ENCODE measurements at regions not wholly inside any gene's neighbourhood (a gene's known extent, or its start where the extent isn't known, plus 50 kb on each side); places are given as distances from the start of the nearest gene placed in this dataset.

DNA sequence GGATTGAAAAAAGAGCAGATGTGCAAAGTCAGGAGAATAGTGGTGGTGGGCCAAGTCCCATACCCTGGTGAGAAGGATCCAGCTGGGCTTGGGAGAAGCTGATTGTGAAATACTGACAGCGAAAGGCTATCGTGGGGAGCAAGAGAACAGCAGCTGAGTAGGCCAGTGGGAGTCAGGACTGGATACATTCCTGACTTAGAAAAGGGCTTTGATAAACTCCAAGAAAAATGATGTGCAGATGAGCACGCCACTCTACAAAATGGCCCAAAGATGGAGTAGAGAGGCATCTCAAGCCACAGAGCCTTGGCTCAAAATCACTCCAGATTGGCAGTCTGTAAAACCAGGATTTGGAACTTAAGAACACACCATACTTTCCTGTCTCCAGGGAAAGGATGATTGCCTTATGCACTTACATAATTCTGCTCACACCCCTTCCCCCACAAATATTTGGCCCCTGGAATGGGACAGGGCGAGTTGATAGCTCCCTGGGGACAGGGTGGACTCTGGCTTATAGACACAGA, 578.7 kb downstream of the MAFB start:
- intact Hi-C loops (cut with DNase I) = no loop called here
- no peak for DNase-seq (ENCODE audit: extremely low spot score in 2 of 2)
- TF ChIP-seq, protein P1, sequence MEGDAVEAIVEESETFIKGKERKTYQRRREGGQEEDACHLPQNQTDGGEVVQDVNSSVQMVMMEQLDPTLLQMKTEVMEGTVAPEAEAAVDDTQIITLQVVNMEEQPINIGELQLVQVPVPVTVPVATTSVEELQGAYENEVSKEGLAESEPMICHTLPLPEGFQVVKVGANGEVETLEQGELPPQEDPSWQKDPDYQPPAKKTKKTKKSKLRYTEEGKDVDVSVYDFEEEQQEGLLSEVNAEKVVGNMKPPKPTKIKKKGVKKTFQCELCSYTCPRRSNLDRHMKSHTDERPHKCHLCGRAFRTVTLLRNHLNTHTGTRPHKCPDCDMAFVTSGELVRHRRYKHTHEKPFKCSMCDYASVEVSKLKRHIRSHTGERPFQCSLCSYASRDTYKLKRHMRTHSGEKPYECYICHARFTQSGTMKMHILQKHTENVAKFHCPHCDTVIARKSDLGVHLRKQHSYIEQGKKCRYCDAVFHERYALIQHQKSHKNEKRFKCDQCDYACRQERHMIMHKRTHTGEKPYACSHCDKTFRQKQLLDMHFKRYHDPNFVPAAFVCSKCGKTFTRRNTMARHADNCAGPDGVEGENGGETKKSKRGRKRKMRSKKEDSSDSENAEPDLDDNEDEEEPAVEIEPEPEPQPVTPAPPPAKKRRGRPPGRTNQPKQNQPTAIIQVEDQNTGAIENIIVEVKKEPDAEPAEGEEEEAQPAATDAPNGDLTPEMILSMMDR (IDR thresholded peaks at IDR 0.05) = no peak
- TF ChIP-seq POLR2A (IDR thresholded peaks at IDR 0.05) = no peak
- no peak for TF ChIP-seq POLR2AphosphoS5 (IDR thresholded peaks at IDR 0.05; ENCODE audit: insufficient read depth in 1 of 2, low read depth in 1 of 2)

GRCh38 chr20:40109136-40109535, 579.9 kb downstream of the MAFB start:
- no peak overlapping the region for H3K4me3 ChIP-seq
- DNase-seq (ENCODE audit: extremely low spot score in 2 of 2) = no peak
- no peaks in the 10 kb centered on the region for H3K4me1 ChIP-seq
- no peak overlapping the region for H3K27ac ChIP-seq
- H3K9me3 ChIP-seq = no peaks in the 10 kb centered on the region
- H3K27me3 ChIP-seq = no peaks in the 10 kb centered on the region
- intact Hi-C loops (cut with DNase I) = no loop called here
- H3K36me3 ChIP-seq = no peaks in the 10 kb centered on the region
- TF ChIP-seq POLR2A (IDR thresholded peaks at IDR 0.05) (no peak), POLR2AphosphoS5 (IDR thresholded peaks at IDR 0.05; ENCODE audit: insufficient read depth in 1 of 2, low read depth in 1 of 2) (no peak)
- TF ChIP-seq, protein P1 (IDR thresholded peaks at IDR 0.05) = no peak

More for the DNA sequence above, 578.7 kb downstream of the MAFB start:
- Histone ChIP-seq H3K9me3 (no peaks in the 10 kb centered on the region), H3K36me3 (no peaks in the 10 kb centered on the region), H3K4me3 (no peak overlapping the region), H3K27ac (no peak overlapping the region), H3K27me3 (no peaks in the 10 kb centered on the region), H3K4me1 (no peaks in the 10 kb centered on the region)

DNA sequence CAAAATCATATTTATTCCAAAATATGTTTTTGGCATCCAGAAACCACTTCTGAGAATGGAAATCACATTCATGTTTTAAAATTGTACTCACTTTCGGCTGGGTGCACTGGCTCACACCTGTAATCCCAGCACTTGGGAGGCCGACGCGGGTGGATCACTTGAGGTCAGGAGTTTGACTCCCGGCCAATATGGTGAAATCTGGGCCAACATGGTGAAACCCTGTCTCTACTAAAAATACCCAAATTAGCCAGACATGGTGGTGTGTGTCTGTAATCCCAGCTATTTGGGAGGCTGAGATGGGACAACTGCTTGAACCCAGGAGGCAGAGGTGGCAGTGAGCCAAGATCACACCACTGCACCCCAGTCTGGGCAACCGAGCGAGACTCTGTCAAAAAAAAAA, 580.7 kb downstream of the MAFB start:
- Histone ChIP-seq H3K27ac (no peak overlapping the region), H3K27me3 (no peaks in the 10 kb centered on the region), H3K4me1 (no peaks in the 10 kb centered on the region), H3K36me3 (no peaks in the 10 kb centered on the region), H3K9me3 (no peaks in the 10 kb centered on the region), H3K4me3 (no peak overlapping the region)
- intact Hi-C loops (cut with DNase I) = no loop called here
- no peak for TF ChIP-seq POLR2A (IDR thresholded peaks at IDR 0.05)
- DNase-seq (ENCODE audit: extremely low spot score in 2 of 2) = no peak

GRCh38 chr20:40104959-40105358, 584.1 kb downstream of the MAFB start:
- TF ChIP-seq POLR2AphosphoS5 (IDR thresholded peaks at IDR 0.05; ENCODE audit: insufficient read depth in 1 of 2, low read depth in 1 of 2) (no peak), POLR2A (IDR thresholded peaks at IDR 0.05) (no peak)
- TF ChIP-seq, protein P1 (IDR thresholded peaks at IDR 0.05) = no peak
- no peaks in the 10 kb centered on the region for H3K27me3 ChIP-seq
- intact Hi-C loops (cut with DNase I) = no loop called here
- no peaks in the 10 kb centered on the region for H3K36me3 ChIP-seq
- no peaks in the 10 kb centered on the region for H3K9me3 ChIP-seq
- DNase-seq (ENCODE audit: extremely low spot score in 2 of 2) = no peak
- no peaks in the 10 kb centered on the region for H3K4me1 ChIP-seq
- no peak overlapping the region for H3K4me3 ChIP-seq
- no peak overlapping the region for H3K27ac ChIP-seq

DNA sequence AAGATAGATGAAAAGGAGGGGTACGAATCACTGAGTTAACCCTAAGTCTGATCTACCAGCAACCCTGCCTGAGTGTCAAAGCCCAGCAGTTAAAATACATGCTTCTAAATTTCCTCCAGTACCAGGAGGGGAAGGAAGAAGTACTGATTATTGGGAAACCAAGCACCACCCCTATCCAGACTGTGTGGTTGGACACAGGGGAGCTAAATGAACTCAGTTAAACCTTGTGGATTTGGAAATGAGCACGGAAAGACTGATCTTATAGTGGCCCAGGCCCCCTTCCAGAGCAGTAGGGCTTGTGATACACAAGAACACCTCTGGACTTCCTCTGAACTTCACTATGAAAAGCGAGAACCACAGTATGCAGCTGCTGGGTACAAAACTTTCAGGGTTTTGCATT, 585.6 kb downstream of the MAFB start:
- H3K36me3 ChIP-seq = no peaks in the 10 kb centered on the region
- DNase-seq (ENCODE audit: extremely low spot score in 2 of 2) = no peak
- H3K4me3 ChIP-seq = no peak overlapping the region
- TF ChIP-seq POLR2AphosphoS5 (IDR thresholded peaks at IDR 0.05; ENCODE audit: insufficient read depth in 1 of 2, low read depth in 1 of 2) (no peak), POLR2A (IDR thresholded peaks at IDR 0.05) (no peak)
- TF ChIP-seq, protein P1 (IDR thresholded peaks at IDR 0.05) = no peak
- H3K9me3 ChIP-seq = no peaks in the 10 kb centered on the region
- H3K27me3 ChIP-seq = no peaks in the 10 kb centered on the region
- H3K4me1 ChIP-seq = no peaks in the 10 kb centered on the region
- intact Hi-C loops (cut with DNase I) = no loop called here
- no peak overlapping the region for H3K27ac ChIP-seq
